Fibroblast of lung (primary cell): ENCODE measurements at regions not wholly inside any gene's neighbourhood (a gene's known extent, or its start where the extent isn't known, plus 50 kb on each side); places are given as distances from the start of the nearest gene placed in this dataset.

Experiments
- DNase-seq, 2 donors: peaks; one replicate each; pipeline versions ENCODE4 v3.0.0 to v3.0.0-alpha.2; 2010; ENCODE audit warnings: low read depth in 2 of 2
- H2AFZ ChIP-seq: 2 replicates; pipeline ENCODE4 v1.5.1; 2012; ENCODE audit warnings: low read length, control low read depth, inconsistent platforms
- H3K27ac ChIP-seq: 2 replicates; pipeline ENCODE4 v1.5.1; 2011; ENCODE audit warnings: low read length, control low read depth; ENCODE audit not compliant: insufficient read depth
- H3K27me3 ChIP-seq: 2 replicates; pipeline ENCODE4 v1.5.1; 2011; ENCODE audit warnings: mild to moderate bottlenecking, low read length; ENCODE audit not compliant: control insufficient read depth, insufficient read depth
- H3K36me3 ChIP-seq: 2 replicates; pipeline ENCODE4 v1.5.1; 2011; ENCODE audit warnings: low read length; ENCODE audit not compliant: control insufficient read depth, insufficient read depth
- H3K4me1 ChIP-seq: 2 replicates; pipeline ENCODE4 v1.5.1; 2011; ENCODE audit warnings: low read length; ENCODE audit not compliant: control insufficient read depth, insufficient read depth; ENCODE audit errors: extremely low read depth
- H3K4me2 ChIP-seq: 2 replicates; pipeline ENCODE4 v1.5.1; 2011; ENCODE audit warnings: low read length, control low read depth; ENCODE audit not compliant: insufficient read depth; ENCODE audit errors: extremely low read depth
- H3K4me3 ChIP-seq, 4 experiments: fragments of 200-600 bp in 1 of 4; sonication (generic) in 1 of 4; replicated peaks in 1 of 4; 2 replicates each; pipeline ENCODE4 v1.5.1; 2011 to 2016; ENCODE audit warnings: low read length in 4 of 4, low read depth in 3 of 4, mild to moderate bottlenecking in 3 of 4, control low read depth in 2 of 4, inconsistent platforms in 1 of 4, mixed read lengths in 1 of 4; ENCODE audit not compliant: insufficient read depth in 1 of 4; ENCODE audit errors: control extremely low read depth in 1 of 4
- H3K79me2 ChIP-seq: 2 replicates; pipeline ENCODE4 v1.5.1; 2012; ENCODE audit warnings: mild to moderate bottlenecking, low read length, inconsistent platforms; ENCODE audit not compliant: control insufficient read depth, insufficient read depth
- H3K9ac ChIP-seq: 2 replicates; pipeline ENCODE4 v1.5.1; 2011; ENCODE audit warnings: mild to moderate bottlenecking, low read length, control low read depth; ENCODE audit not compliant: insufficient read depth
- H3K9me3 ChIP-seq: 2 replicates; pipeline ENCODE4 v1.5.1; 2012; ENCODE audit warnings: low read depth, low read length; ENCODE audit not compliant: control insufficient read depth, insufficient read depth
- H4K20me1 ChIP-seq: 2 replicates; pipeline ENCODE4 v1.5.1; 2011; ENCODE audit warnings: low read length; ENCODE audit not compliant: control insufficient read depth, insufficient read depth; ENCODE audit errors: extremely low read depth
- CTCF ChIP-seq, 2 donors: IDR thresholded peaks in 1 of 2; conservative IDR thresholded peaks in 1 of 2; 1 replicate in 1 of 2; 2 replicates in 1 of 2; pipeline ENCODE4 v1.5.1; 2011 to 2012; ENCODE audit warnings: low read length in 2 of 2, control low read depth in 1 of 2, inconsistent platforms in 1 of 2, low read depth in 1 of 2, mild to moderate bottlenecking in 1 of 2
- EZH2 ChIP-seq: IDR thresholded peaks from 2 replicates; pipeline ENCODE4 v1.5.1; 2012; ENCODE audit warnings: low read length, control low read depth, mild to moderate bottlenecking; ENCODE audit errors: missing control alignments

GRCh38 chr1:96651517-96651916 lies 70.1 kb upstream of the PTBP2 start:
- Histone ChIP-seq H3K27ac (no peak overlapping the region), H4K20me1 (no peaks in the 10 kb centered on the region), H3K9me3 (no peaks in the 10 kb centered on the region), H3K9ac (no peak overlapping the region), H3K36me3 (no peaks in the 10 kb centered on the region), H2AFZ (no peak overlapping the region), H3K4me2 (no peak overlapping the region), H3K27me3 (no peaks in the 10 kb centered on the region), H3K4me1 (no peaks in the 10 kb centered on the region), H3K4me3 (no peak overlapping the region), H3K79me2 (no peaks in the 10 kb centered on the region)
- DNase-seq = no peak
- TF ChIP-seq CTCF (conservative IDR thresholded peaks at IDR 0.05 in 1 of 2, IDR thresholded peaks at IDR 0.05 in 1 of 2; ENCODE audit: low read depth in 1 of 2, low read length in 2 of 2) (no peak), EZH2 (no peak)

GRCh38 chr1:96660051-96660450 lies 61.5 kb upstream of the PTBP2 start:
- DNase-seq = peak in 1 of 2 donors; percentile 9
- no peaks in the 10 kb centered on the region for H3K36me3 ChIP-seq
- no peaks in the 10 kb centered on the region for H3K4me1 ChIP-seq
- no peak overlapping the region for H3K9ac ChIP-seq
- no peak overlapping the region for H3K4me2 ChIP-seq
- no peak overlapping the region for H3K4me3 ChIP-seq
- no peaks in the 10 kb centered on the region for H3K79me2 ChIP-seq
- no peaks in the 10 kb centered on the region for H4K20me1 ChIP-seq
- no peaks in the 10 kb centered on the region for H3K9me3 ChIP-seq
- no peak for TF ChIP-seq CTCF (conservative IDR thresholded peaks at IDR 0.05 in 1 of 2, IDR thresholded peaks at IDR 0.05 in 1 of 2; ENCODE audit: low read depth in 1 of 2, low read length in 2 of 2)
- no peak for TF ChIP-seq EZH2
- H3K27me3 ChIP-seq = no peaks in the 10 kb centered on the region
- no peak overlapping the region for H2AFZ ChIP-seq
- no peak overlapping the region for H3K27ac ChIP-seq

- no peak overlapping the region for H3K4me2 ChIP-seq
Observed at GRCh38 chr1:96660503-96660902, 61.1 kb upstream of the PTBP2 start.

More at GRCh38 chr1:96660503-96660902, 61.1 kb upstream of the PTBP2 start:
- H3K27ac ChIP-seq = no peak overlapping the region
- H3K9me3 ChIP-seq = no peaks in the 10 kb centered on the region
- H4K20me1 ChIP-seq = no peaks in the 10 kb centered on the region
- TF ChIP-seq EZH2 = no peak
- TF ChIP-seq CTCF (conservative IDR thresholded peaks at IDR 0.05 in 1 of 2, IDR thresholded peaks at IDR 0.05 in 1 of 2; ENCODE audit: low read depth in 1 of 2, low read length in 2 of 2) = no peak
- DNase-seq = peak; percentile 49 to 68
- no peaks in the 10 kb centered on the region for H3K4me1 ChIP-seq
- H3K9ac ChIP-seq = no peak overlapping the region
- H3K36me3 ChIP-seq = no peaks in the 10 kb centered on the region
- H3K27me3 ChIP-seq = no peaks in the 10 kb centered on the region
- no peak overlapping the region for H3K4me3 ChIP-seq
- H3K79me2 ChIP-seq = no peaks in the 10 kb centered on the region
- no peak overlapping the region for H2AFZ ChIP-seq
